ENCODE measurements at regions not wholly inside any gene's neighbourhood (a gene's known extent, or its start where the extent isn't known, plus 50 kb on each side); places are given as distances from the start of the nearest gene placed in this dataset.

- TF ChIP-seq CTCF (IDR thresholded peaks at IDR 0.05; ENCODE audit: control extremely low read depth, extremely low read depth, low read depth, missing control alignments) = no peak
- no peak for DNase-seq (ENCODE audit: extremely low spot score)
- ChIA-PET POLR2A (no interaction called here), CTCF (no interaction called here)
Measured at GRCh38 chr9:103755986-103756385, 338.1 kb upstream of the SMC2 start.

GRCh38 chr9:103757062-103757461, 337.0 kb upstream of the SMC2 start:
- ChIA-PET CTCF (no interaction called here), POLR2A (no interaction called here)
- no peak for TF ChIP-seq CTCF (IDR thresholded peaks at IDR 0.05; ENCODE audit: control extremely low read depth, extremely low read depth, low read depth, missing control alignments)
- DNase-seq (ENCODE audit: extremely low spot score) = no peak

GRCh38 chr9:103761466-103761865, 332.6 kb upstream of the SMC2 start:
- no peak for TF ChIP-seq CTCF (IDR thresholded peaks at IDR 0.05; ENCODE audit: control extremely low read depth, extremely low read depth, low read depth, missing control alignments)
- DNase-seq (ENCODE audit: extremely low spot score) = no peak
- ChIA-PET POLR2A (no interaction called here), CTCF (no interaction called here)

- ChIA-PET CTCF (interaction anchor here (1.0 to 1.9 kb wide), 7 partner anchors 9 to 829 kb away, joined by 3 to 8 read pairs (median 4); no protein-coding TSS in a partner anchor), POLR2A (no interaction called here)
- TF ChIP-seq CTCF (IDR thresholded peaks at IDR 0.05; ENCODE audit: control extremely low read depth, extremely low read depth, low read depth, missing control alignments) = peak; percentile 37
- no peak for DNase-seq (ENCODE audit: extremely low spot score)
Measured at GRCh38 chr9:103789686-103790085, 304.4 kb upstream of the SMC2 start.

GRCh38 chr9:103798620-103799019, 295.5 kb upstream of the SMC2 start:
- TF ChIP-seq CTCF (IDR thresholded peaks at IDR 0.05; ENCODE audit: control extremely low read depth, extremely low read depth, low read depth, missing control alignments) = no peak
- POLR2A ChIA-PET = no interaction called here
- DNase-seq (ENCODE audit: extremely low spot score) = peak; percentile 41
- CTCF ChIA-PET = interaction anchor here (1.3 to 1.4 kb wide), 3 partner anchors 9 to 13 kb away, joined by 3 to 6 read pairs (median 3); no protein-coding TSS in a partner anchor

GRCh38 chr9:103799959-103800358, 294.1 kb upstream of the SMC2 start:
- no peak for DNase-seq (ENCODE audit: extremely low spot score)
- CTCF ChIA-PET = interaction anchor here (0.8 to 1.3 kb wide), 2 partner anchors 10 to 15 kb away, joined by 3 read pairs; no protein-coding TSS in a partner anchor
- TF ChIP-seq CTCF (IDR thresholded peaks at IDR 0.05; ENCODE audit: control extremely low read depth, extremely low read depth, low read depth, missing control alignments) = no peak
- POLR2A ChIA-PET = no interaction called here

GRCh38 chr9:103802068-103802467, 292.0 kb upstream of the SMC2 start:
- CTCF ChIA-PET = no interaction called here
- no peak for DNase-seq (ENCODE audit: extremely low spot score)
- POLR2A ChIA-PET = no interaction called here

More at GRCh38 chr9:103802068-103802467, 292.0 kb upstream of the SMC2 start:
- no peak for TF ChIP-seq CTCF (IDR thresholded peaks at IDR 0.05; ENCODE audit: control extremely low read depth, extremely low read depth, low read depth, missing control alignments)

Data from GM10248 (cell line).